Neural progenitor cell (in vitro differentiated cells): ENCODE measurements at regions not wholly inside any gene's neighbourhood (a gene's known extent, or its start where the extent isn't known, plus 50 kb on each side); places are given as distances from the start of the nearest gene placed in this dataset.

Source experiments
- DNase-seq: peaks from one replicate; pipeline ENCODE4 v3.0.0-alpha.2; 2016; ENCODE audit warnings: low spot score
- H2AFZ ChIP-seq: fragments of 200-600 bp; sonication (generic); replicated peaks from 2 replicates; pipeline ENCODE4 v1.6.1; 2016; ENCODE audit warnings: antibody characterized with exemption
- H3F3A ChIP-seq: fragments of 200-600 bp; sonication (generic); 2 replicates; pipeline ENCODE4 v1.6.1; 2016; ENCODE audit warnings: antibody characterized with exemption, low read depth
- H3K27ac ChIP-seq: fragments of 200-600 bp; sonication (generic); 2 replicates; pipeline ENCODE4 v1.5.1; 2016; ENCODE audit warnings: mild to moderate bottlenecking
- H3K27me3 ChIP-seq: fragments of 200-600 bp; sonication (generic); 2 replicates; pipeline ENCODE4 v1.6.1; 2016; ENCODE audit warnings: mild to moderate bottlenecking, moderate library complexity
- H3K36me3 ChIP-seq: fragments of 200-600 bp; sonication (generic); 2 replicates; pipeline ENCODE4 v1.5.1; 2016
- H3K4me1 ChIP-seq: fragments of 200-600 bp; sonication (generic); 2 replicates; pipeline ENCODE4 v1.6.1; 2016; ENCODE audit warnings: mixed run types
- H3K4me2 ChIP-seq: fragments of 200-600 bp; sonication (generic); 2 replicates; pipeline ENCODE4 v1.6.1; 2016
- H3K4me3 ChIP-seq: fragments of 200-600 bp; sonication (generic); 2 replicates; pipeline ENCODE4 v1.5.1; 2016
- H3K79me2 ChIP-seq: fragments of 200-600 bp; sonication (generic); 2 replicates; pipeline ENCODE4 v1.6.1; 2016; ENCODE audit warnings: low read depth
- H3K9ac ChIP-seq: fragments of 200-600 bp; sonication (generic); 2 replicates; pipeline ENCODE4 v1.6.1; 2016
- H3K9me3 ChIP-seq: fragments of 200-600 bp; sonication (generic); 2 replicates; pipeline ENCODE4 v1.5.1; 2016; ENCODE audit warnings: low read depth
- H4K20me1 ChIP-seq: fragments of 200-600 bp; sonication (generic); 2 replicates; pipeline ENCODE4 v1.6.1; 2016; ENCODE audit warnings: low read depth
- H3K27ac Mint-ChIP-seq: 3 replicates; pipeline ENCODE4 v1.8.0; 2021; ENCODE audit warnings: mixed read lengths
- H3K27me3 Mint-ChIP-seq: 2 replicates; pipeline ENCODE4 v1.8.0; 2022; ENCODE audit warnings: low read depth, mild to moderate bottlenecking, inconsistent platforms, moderate library complexity, mixed read lengths; ENCODE audit not compliant: insufficient read depth
- H3K36me3 Mint-ChIP-seq: 3 replicates; pipeline ENCODE4 v1.8.0; 2021; ENCODE audit warnings: mixed read lengths
- H3K4me1 Mint-ChIP-seq: 3 replicates; pipeline ENCODE4 v1.8.0; 2021; ENCODE audit warnings: mixed read lengths
- H3K4me3 Mint-ChIP-seq: 3 replicates; pipeline ENCODE4 v1.8.0; 2021; ENCODE audit warnings: mild to moderate bottlenecking, moderate library complexity, mixed read lengths
- H3K9me3 Mint-ChIP-seq: 3 replicates; pipeline ENCODE4 v1.8.0; 2020; ENCODE audit warnings: mixed read lengths
- EZH2 ChIP-seq: fragments of 200-600 bp; sonication (generic); IDR thresholded peaks from 2 replicates; pipeline ENCODE4 v1.6.1; 2017; ENCODE audit warnings: antibody characterized with exemption, mild to moderate bottlenecking, moderate library complexity
- EZH2phosphoT487 ChIP-seq: fragments of 200-600 bp; sonication (generic); IDR thresholded peaks from 2 replicates; pipeline ENCODE4 v1.6.1; 2017; ENCODE audit warnings: antibody characterized with exemption
- TF ChIP-seq, protein P1 (sequence below): fragments of 200-600 bp; sonication (generic); IDR thresholded peaks from 2 replicates; pipeline ENCODE4 v1.5.1; 2017; ENCODE audit warnings: antibody characterized with exemption, mild to moderate bottlenecking

DNA sequence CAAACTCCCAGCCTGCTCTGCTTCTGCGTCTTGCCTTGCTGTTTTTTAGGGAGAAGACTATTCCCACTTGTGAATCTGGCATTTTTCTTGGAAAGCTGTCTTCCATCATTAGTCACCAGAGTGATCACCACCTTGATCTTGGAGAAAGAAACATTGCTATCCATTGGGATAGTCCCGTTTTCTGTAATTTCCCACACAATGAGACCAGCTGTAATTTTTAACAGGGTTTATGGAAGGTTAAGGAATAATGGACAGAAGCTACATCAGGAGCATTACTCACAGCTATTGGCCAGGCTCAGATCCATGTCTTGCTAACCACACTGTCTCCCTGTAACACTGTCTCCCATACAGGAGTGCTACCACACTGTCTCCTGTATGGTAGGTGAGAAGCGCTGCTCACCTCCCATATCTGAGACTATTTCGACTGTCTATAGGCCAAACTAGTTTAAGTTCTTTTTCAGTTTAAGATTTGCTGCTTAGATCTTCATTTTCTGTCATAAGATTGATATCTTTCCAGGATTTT lies 523.0 kb downstream of the SPRY1 start:
- Histone ChIP-seq H3F3A (no peaks in the 10 kb centered on the region), H3K36me3 (no peaks in the 10 kb centered on the region), H3K4me1 (no peaks in the 10 kb centered on the region), H3K27me3 (no peaks in the 10 kb centered on the region), H3K4me2 (no peak overlapping the region), H3K4me3 (no peak overlapping the region), H3K27ac (no peak overlapping the region), H2AFZ (no peak overlapping the region), H4K20me1 (no peaks in the 10 kb centered on the region), H3K9me3 (no peaks in the 10 kb centered on the region), H3K79me2 (no peaks in the 10 kb centered on the region), H3K9ac (no peak overlapping the region)
- no peak for TF ChIP-seq EZH2phosphoT487
- no peak for TF ChIP-seq EZH2
- Mint-ChIP-seq H3K27me3 (no peaks in the 10 kb centered on the region), H3K9me3 (no peaks in the 10 kb centered on the region), H3K36me3 (no peaks in the 10 kb centered on the region), H3K4me1 (peaks cover 21% of the 10 kb centered on the region), H3K4me3 (no peak overlapping the region), H3K27ac (no peak overlapping the region)
- DNase-seq = no peak

DNA sequence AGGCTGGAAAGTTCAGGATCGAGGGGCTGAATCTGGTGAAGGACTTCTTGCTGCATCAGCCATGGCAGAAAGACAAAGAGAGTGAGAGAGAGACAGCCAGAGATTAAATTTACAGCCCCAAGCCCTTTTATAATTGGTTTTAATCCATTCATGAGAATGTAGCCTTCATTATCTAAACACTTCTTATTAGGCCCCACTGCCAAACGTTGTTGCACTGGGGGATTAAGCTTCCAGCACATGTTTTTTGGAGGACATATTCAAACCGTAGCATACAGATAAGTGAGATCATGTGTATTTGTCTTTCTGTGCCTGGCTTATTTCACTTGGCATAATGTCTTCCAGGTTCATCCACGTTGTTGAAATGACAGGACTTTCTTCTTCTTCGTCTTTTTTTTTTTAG lies 524.7 kb downstream of the SPRY1 start:
- Histone ChIP-seq H3K36me3 (no peaks in the 10 kb centered on the region), H3K79me2 (no peaks in the 10 kb centered on the region), H3K4me3 (no peak overlapping the region), H3K27me3 (no peaks in the 10 kb centered on the region), H3F3A (no peaks in the 10 kb centered on the region), H3K9me3 (no peaks in the 10 kb centered on the region), H3K4me1 (no peaks in the 10 kb centered on the region), H2AFZ (no peak overlapping the region), H3K9ac (no peak overlapping the region), H3K4me2 (no peak overlapping the region), H3K27ac (no peak overlapping the region), H4K20me1 (no peaks in the 10 kb centered on the region)
- no peak for DNase-seq
- Mint-ChIP-seq H3K4me1 (peaks cover 22% of the 10 kb centered on the region), H3K36me3 (no peaks in the 10 kb centered on the region), H3K27ac (peak overlapping the region; percentile 77), H3K9me3 (no peaks in the 10 kb centered on the region), H3K27me3 (no peaks in the 10 kb centered on the region), H3K4me3 (no peak overlapping the region)
- TF ChIP-seq, protein P1, sequence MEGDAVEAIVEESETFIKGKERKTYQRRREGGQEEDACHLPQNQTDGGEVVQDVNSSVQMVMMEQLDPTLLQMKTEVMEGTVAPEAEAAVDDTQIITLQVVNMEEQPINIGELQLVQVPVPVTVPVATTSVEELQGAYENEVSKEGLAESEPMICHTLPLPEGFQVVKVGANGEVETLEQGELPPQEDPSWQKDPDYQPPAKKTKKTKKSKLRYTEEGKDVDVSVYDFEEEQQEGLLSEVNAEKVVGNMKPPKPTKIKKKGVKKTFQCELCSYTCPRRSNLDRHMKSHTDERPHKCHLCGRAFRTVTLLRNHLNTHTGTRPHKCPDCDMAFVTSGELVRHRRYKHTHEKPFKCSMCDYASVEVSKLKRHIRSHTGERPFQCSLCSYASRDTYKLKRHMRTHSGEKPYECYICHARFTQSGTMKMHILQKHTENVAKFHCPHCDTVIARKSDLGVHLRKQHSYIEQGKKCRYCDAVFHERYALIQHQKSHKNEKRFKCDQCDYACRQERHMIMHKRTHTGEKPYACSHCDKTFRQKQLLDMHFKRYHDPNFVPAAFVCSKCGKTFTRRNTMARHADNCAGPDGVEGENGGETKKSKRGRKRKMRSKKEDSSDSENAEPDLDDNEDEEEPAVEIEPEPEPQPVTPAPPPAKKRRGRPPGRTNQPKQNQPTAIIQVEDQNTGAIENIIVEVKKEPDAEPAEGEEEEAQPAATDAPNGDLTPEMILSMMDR = no peak
- no peak for TF ChIP-seq EZH2phosphoT487
- no peak for TF ChIP-seq EZH2

DNA sequence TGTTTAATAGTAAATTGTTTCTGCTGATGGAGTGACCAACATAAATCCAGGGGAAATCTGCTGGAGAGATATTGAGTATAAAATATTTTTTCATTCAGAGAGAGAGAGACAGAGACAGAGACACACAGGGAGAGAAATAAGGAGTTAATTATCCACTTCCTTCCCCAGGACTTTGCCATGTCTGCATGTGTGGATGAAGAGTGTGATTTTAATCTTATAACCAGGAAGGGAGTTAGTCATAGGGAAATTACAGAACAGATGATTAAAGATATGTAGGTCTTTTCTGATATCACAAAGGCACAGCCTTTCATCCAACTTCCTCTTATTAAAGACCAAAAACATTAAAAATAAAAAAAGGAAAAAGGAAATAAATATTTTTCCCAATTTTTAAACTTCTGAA lies 526.3 kb downstream of the SPRY1 start:
- no peaks in the 10 kb centered on the region for H3K27me3 Mint-ChIP-seq
- H3K36me3 Mint-ChIP-seq = peaks cover 2% of the 10 kb centered on the region
- no peak overlapping the region for H3K9ac ChIP-seq
- no peaks in the 10 kb centered on the region for H3K9me3 ChIP-seq
- no peaks in the 10 kb centered on the region for H4K20me1 ChIP-seq
- no peak overlapping the region for H3K4me3 Mint-ChIP-seq
- H3K4me1 Mint-ChIP-seq = peaks cover 21% of the 10 kb centered on the region
- H3F3A ChIP-seq = no peaks in the 10 kb centered on the region
- no peaks in the 10 kb centered on the region for H3K4me1 ChIP-seq
- DNase-seq = no peak
- no peaks in the 10 kb centered on the region for H3K79me2 ChIP-seq
- H3K9me3 Mint-ChIP-seq = no peaks in the 10 kb centered on the region
- no peaks in the 10 kb centered on the region for H3K27me3 ChIP-seq
- no peak overlapping the region for H3K27ac Mint-ChIP-seq
- H3K36me3 ChIP-seq = no peaks in the 10 kb centered on the region
- no peak overlapping the region for H2AFZ ChIP-seq
- H3K4me3 ChIP-seq = no peak overlapping the region
- no peak overlapping the region for H3K27ac ChIP-seq
- TF ChIP-seq EZH2phosphoT487 (no peak), EZH2 (no peak)
- TF ChIP-seq, protein P1 = no peak
- H3K4me2 ChIP-seq = no peak overlapping the region

DNA sequence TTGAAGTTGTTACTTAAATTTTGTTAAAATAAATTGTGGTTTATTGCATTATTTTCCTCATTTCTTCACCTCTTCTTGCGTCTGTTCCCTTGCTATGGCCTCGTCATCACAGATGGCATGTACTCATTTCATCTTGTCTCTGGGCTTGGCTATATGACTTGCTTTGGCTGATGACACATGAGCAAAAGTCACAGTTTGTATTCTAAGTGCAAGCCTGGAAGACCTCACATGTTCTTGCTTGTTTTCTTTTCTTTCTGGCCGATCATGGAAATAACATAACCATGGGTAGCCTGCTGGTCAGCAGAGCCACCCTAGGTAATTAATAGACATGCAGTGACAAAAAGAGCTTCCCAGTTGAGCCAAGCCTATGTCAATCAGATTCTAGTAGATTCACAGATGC lies 527.9 kb downstream of the SPRY1 start:
- TF ChIP-seq EZH2 (no peak), EZH2phosphoT487 (no peak)
- TF ChIP-seq, protein P1 = no peak
- peaks cover 2% of the 10 kb centered on the region for H3K36me3 Mint-ChIP-seq
- no peak overlapping the region for H3K4me3 ChIP-seq
- no peaks in the 10 kb centered on the region for H3K9me3 ChIP-seq
- no peaks in the 10 kb centered on the region for H3K27me3 Mint-ChIP-seq
- H3K9me3 Mint-ChIP-seq = no peaks in the 10 kb centered on the region
- no peak overlapping the region for H3K27ac Mint-ChIP-seq
- no peak overlapping the region for H3K4me2 ChIP-seq
- H3K36me3 ChIP-seq = no peaks in the 10 kb centered on the region
- H4K20me1 ChIP-seq = no peaks in the 10 kb centered on the region
- H3F3A ChIP-seq = no peaks in the 10 kb centered on the region
- no peak overlapping the region for H2AFZ ChIP-seq
- H3K4me1 Mint-ChIP-seq = peaks cover 12% of the 10 kb centered on the region
- DNase-seq = no peak
- no peak overlapping the region for H3K27ac ChIP-seq
- H3K79me2 ChIP-seq = no peaks in the 10 kb centered on the region
- no peaks in the 10 kb centered on the region for H3K27me3 ChIP-seq
- H3K4me3 Mint-ChIP-seq = no peak overlapping the region
- no peaks in the 10 kb centered on the region for H3K4me1 ChIP-seq
- H3K9ac ChIP-seq = no peak overlapping the region
